ENCODE measurements at regions not wholly inside any gene's neighbourhood (a gene's known extent, or its start where the extent isn't known, plus 50 kb on each side); places are given as distances from the start of the nearest gene placed in this dataset.

DNA sequence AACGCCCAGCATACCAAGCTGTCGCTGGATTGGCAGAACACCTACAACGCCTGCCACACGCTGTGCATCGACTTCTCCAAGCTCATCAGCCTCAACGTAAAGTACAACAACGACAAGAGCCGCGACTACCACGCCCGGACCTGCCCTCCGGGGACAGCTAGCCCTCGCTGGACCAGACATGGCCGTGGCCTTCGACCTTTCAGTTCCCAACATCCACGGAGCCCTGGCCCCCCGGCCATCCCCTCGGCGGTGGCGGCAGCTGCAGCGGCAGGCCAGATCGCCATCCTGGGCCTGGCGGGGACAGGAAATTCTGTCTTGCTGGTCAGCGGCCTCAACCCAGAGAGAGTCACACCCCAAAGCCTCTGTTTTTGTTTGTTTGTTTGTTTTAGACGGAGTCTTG is 132.6 kb upstream of the FUT8 start:
- no peak for DNase-seq (ENCODE audit: low read depth in 3 of 3)

- DNase-seq (ENCODE audit: low read depth in 3 of 3), result no peak
Observed at GRCh38 chr14:65280653-65281052, 131.9 kb upstream of the FUT8 start.

DNA sequence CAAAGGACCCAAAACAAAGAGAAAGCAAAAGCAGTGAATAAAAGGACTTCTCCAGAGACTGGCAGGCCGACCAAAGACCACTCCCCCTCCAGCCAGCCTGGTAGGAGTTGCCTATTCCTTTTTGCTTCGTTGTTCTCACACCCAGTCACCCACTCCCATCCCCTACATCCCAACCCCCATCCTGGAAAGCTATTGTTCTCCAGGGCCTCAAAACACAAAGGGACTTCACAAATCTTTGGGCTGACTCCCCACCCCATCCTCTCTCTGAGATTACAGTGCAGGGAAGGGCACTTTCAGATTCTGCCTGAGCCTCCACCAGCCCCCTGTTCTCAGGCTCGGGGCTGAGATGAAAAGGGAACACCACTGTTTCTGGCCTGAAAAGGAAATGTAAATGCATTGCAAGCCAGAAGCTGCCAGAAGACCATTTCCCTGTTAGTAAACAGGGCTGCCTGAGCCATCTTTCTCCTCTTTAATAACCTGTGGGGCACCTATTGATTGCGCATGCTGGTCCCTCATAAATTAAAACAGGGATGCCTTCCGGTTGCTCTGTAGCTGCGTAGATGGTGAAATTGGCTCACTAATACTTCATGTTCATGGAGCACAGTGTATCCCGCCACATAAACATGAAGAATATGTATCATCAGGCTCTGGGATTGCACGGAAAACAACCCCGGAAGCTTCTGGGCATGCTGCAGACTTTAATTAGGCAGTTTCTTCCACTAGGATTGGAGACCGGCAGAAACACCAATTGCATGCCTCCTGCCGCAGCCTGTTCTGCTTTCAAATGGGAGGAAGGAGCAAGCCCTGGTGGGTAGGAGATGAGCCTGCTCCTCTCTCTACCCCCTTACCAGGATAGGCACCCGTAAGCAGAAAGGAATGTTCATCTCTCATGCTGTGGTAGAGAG is 130.3 kb upstream of the FUT8 start:
- no peak for DNase-seq (ENCODE audit: low read depth in 3 of 3)

DNA sequence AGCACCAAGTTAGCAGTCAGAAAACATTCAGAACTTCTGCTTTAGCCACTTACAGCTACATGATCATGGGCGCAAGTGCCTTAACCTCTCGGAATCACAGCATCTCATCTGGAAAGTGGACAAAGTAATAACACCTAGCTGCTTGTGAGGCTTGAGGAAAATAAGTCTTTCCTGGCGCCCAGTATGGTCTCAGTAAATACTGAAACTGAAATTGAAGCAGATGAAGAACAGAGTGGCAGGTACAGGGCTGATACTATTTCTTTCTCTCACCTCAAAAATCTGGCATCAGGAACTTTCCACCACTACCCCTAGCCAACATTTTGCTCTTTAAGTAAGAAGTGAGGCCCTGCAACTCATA is 129.7 kb upstream of the FUT8 start:
- DNase-seq (ENCODE audit: low read depth in 3 of 3), result no peak

GRCh38 chr14:65286443-65286842 is 126.1 kb upstream of the FUT8 start:
- no peak for DNase-seq (ENCODE audit: low read depth in 3 of 3)

DNA sequence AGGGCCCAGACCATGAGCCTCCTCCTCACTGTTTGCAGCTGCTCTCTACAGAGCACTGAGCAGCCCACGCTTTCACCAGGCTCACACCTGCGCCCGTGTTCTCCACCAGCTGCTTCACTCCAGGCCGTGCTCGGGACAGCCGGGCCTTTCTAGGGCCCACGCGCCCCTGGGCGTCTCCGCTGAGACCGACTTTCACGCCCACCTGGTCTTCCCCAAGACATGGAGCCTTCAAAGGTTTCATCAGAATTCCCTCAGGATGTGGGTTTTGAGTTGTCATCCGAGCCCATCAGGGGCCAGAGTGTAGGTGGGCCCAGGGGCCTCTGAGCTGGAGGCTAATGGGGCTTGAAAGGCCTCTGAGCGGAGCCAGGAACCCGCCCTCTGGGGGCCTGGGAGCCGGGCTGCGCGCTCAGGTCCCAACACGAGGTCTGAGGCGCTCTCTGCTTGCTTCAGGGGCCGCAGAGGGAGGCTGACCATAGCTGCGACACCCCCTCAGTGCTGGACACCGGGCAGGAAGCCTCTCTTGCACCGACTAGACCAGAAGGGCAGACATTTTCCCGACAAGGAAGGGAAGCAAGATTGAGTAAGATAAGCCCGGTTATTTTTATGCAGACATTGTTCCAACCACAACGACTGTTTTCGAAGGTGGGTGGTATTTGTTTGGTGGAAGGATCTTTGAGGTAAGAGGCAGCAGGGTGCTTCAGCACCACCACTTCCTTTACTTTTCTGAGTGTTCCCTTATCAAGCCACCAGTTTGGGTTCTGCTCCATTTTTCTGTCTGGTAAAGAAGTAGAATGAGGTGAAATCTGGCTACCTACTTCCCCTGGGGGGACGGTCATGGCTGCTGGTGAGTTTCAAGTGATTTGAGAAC is 125.0 kb upstream of the FUT8 start:
- peak in 2 of 3 experiments; percentile 45 to 67 for DNase-seq (ENCODE audit: low read depth in 3 of 3)

- DNase-seq (ENCODE audit: low read depth in 3 of 3), result peak in 2 of 3 experiments; percentile 22 to 48
Observed at GRCh38 chr14:65290830-65291229, 121.7 kb upstream of the FUT8 start.

GRCh38 chr14:65291531-65291930 is 121.0 kb upstream of the FUT8 start:
- DNase-seq (ENCODE audit: low read depth in 3 of 3), result no peak

GRCh38 chr14:65294816-65295215 is 117.7 kb upstream of the FUT8 start:
- DNase-seq (ENCODE audit: low read depth in 3 of 3), result no peak

GRCh38 chr14:65296402-65296801 is 116.1 kb upstream of the FUT8 start:
- DNase-seq (ENCODE audit: low read depth in 3 of 3), result no peak

GRCh38 chr14:65296876-65297275 is 115.7 kb upstream of the FUT8 start:
- no peak for DNase-seq (ENCODE audit: low read depth in 3 of 3)

GRCh38 chr14:65297744-65298143 is 114.8 kb upstream of the FUT8 start:
- DNase-seq (ENCODE audit: low read depth in 3 of 3), result no peak

DNA sequence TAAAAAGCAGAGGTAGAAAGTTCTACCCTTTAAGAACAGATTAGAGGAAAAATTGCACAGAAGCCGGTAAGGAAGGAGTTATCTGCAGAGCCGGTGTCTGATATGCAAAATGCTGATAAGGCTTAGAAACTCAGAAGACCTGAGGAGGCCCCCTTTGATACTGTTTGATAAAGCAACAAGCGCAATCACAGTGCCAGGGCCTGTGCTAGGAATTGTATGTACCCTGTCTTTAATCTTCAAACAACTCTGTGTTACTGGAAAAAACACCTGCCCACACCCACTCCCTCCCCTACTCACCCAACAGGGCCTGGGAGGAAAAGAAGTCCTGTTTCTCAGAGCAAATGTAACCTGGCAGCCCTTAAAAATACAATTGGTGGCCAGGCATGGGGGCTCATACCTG is 112.7 kb upstream of the FUT8 start:
- no peak for DNase-seq (ENCODE audit: low read depth in 3 of 3)

DNA sequence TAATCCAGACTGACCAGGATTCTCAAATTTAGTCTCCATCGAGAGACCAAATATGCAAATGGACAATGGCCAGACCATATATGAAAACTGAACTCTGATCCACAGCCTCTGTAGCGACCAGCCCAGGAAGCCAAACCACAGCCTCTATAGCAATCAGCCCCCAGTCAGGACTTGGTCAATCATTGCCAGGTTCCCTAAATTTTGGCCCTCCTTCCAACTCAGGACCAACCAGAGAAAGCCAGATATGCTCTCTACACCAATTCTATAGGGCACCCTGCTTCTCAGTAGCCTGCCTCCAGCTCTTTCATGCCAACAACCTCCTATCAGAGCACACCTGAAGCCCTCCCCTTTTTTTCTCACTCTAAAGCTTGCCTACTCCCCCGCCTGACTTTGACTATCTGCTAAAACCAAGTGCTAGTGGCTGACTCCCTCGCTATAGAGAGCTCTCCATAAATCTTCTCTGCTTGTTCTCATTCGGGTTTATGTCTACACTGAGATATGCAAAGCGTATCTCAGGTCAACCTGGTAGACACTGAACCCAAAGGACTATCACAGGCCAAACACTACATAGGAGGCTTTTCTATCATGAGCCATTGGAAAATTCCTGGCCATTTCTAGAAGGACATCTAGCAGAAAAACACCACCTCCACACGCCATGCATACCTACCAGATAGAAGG is 110.5 kb upstream of the FUT8 start:
- DNase-seq (ENCODE audit: low read depth in 3 of 3), result no peak

- peak in 1 of 3 experiments; percentile 57 for DNase-seq (ENCODE audit: low read depth in 3 of 3)
Observed at GRCh38 chr14:65302571-65303189, 109.8 kb upstream of the FUT8 start.

DNA sequence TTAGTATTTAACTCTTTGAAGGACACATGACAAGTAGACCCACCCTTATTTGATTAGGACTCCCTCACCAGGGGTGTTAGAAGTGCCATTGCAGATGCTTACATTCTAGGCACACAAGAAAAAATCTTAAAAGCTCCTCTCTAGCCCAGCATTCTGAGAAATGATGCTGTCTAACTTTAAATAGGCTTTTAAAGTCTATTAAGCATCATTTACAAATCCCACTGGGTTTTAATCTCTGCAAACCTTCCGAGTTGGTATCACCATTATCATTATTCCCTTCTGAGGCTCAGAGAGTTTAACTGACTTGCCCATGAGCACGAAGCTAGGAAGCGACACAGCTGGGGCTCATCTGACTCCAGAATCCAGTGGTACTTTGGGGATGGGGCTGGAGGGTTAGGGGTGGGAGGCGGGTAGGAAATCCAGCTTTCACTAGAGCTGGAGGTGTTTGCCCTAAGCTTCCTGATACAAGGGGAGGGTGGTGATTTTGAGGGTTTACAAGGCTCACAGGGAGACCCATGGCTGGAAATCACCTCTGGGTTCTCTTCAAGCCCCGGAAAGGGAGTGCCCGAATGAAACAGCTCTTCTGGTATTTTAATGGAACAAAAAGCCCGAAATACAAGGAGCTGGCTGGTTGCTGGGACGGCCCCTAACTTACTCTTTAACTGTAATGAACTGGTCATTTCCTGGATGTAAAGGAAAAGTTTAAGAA is 109.2 kb upstream of the FUT8 start:
- no peak for DNase-seq (ENCODE audit: low read depth in 3 of 3)

GRCh38 chr14:65303899-65304222 is 108.7 kb upstream of the FUT8 start:
- no peak for DNase-seq (ENCODE audit: low read depth in 3 of 3)

- DNase-seq (ENCODE audit: low read depth in 3 of 3), result no peak
Observed at GRCh38 chr14:65304239-65304638, 108.3 kb upstream of the FUT8 start.

DNA sequence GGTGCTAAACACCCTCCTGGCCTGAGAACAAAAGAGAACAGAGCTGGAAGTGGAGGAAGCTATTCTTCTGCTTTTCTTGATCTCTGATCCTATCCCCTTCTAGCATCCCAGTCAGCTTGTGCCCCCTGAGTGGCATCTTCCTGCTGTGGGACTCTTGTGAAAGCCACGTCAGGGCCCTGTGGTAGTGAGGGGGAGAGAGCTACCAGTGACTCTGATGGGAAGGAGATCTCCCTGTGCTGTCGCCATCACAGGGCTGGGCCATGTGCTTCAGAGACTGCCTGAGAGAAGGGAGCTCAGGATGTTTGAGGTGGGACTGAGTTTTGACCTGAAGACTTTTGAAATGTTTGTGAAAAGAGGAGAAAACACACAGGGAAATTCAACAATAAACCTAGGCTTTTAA is 107.6 kb upstream of the FUT8 start:
- DNase-seq (ENCODE audit: low read depth in 3 of 3), result no peak

DNA sequence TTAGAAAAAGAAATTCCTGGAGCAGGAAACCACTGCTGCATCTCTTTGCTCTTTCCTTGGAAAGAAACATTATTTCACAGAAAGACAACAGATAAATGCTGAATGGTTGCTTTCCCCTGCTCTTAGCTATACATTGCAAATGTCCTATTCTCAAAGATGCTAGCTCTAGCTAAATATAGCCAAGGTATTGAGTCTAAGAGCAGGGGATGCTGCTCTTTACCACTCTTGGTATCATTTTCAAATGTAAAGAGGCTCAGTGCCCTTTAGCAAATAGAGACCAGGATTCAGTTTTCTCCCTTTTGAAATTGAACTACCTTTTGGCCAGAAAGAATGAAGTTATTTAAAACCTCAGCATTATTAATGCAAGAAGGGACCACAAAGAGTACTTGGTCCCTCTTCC is 104.0 kb upstream of the FUT8 start:
- DNase-seq (ENCODE audit: low read depth in 3 of 3), result no peak

GRCh38 chr14:65310568-65310967 is 102.0 kb upstream of the FUT8 start:
- DNase-seq (ENCODE audit: low read depth in 3 of 3), result no peak

Measured in stimulated activated CD4-positive, alpha-beta T cell treated with anti-CD3 and anti-CD28 coated beads, TNF-alpha, amount 100 ng/mL, for 24 hours (primary cell).